BE2C (cell line): ENCODE measurements at regions not wholly inside any gene's neighbourhood (a gene's known extent, or its start where the extent isn't known, plus 50 kb on each side); places are given as distances from the start of the nearest gene placed in this dataset.

Experiments
- DNase-seq: peaks from one replicate; pipeline ENCODE4 v3.0.0-alpha.2; 2020
- H3K27me3 ChIP-seq: fragments of 250-450 bp; sonication (Bioruptor Pico); 2 replicates; pipeline ENCODE4 v1.5.1; 2020; ENCODE audit warnings: mild to moderate bottlenecking
- H3K36me3 ChIP-seq: fragments of 250-450 bp; sonication (Bioruptor Pico); 2 replicates; pipeline ENCODE4 v1.5.1; 2020; ENCODE audit warnings: mild to moderate bottlenecking
- H3K4me1 ChIP-seq: fragments of 250-450 bp; sonication (Bioruptor Pico); 2 replicates; pipeline ENCODE4 v1.5.1; 2020
- H3K4me3 ChIP-seq: 2 replicates; pipeline ENCODE4 v1.5.1; 2011; ENCODE audit warnings: low read depth, low read length
- H3K9me3 ChIP-seq: fragments of 250-450 bp; sonication (Bioruptor Pico); 2 replicates; pipeline ENCODE4 v1.5.1; 2020
- CTCF ChIP-seq: IDR thresholded peaks from 2 replicates; pipeline ENCODE4 v1.5.1; 2012; ENCODE audit warnings: mild to moderate bottlenecking, low read depth, low read length

DNA sequence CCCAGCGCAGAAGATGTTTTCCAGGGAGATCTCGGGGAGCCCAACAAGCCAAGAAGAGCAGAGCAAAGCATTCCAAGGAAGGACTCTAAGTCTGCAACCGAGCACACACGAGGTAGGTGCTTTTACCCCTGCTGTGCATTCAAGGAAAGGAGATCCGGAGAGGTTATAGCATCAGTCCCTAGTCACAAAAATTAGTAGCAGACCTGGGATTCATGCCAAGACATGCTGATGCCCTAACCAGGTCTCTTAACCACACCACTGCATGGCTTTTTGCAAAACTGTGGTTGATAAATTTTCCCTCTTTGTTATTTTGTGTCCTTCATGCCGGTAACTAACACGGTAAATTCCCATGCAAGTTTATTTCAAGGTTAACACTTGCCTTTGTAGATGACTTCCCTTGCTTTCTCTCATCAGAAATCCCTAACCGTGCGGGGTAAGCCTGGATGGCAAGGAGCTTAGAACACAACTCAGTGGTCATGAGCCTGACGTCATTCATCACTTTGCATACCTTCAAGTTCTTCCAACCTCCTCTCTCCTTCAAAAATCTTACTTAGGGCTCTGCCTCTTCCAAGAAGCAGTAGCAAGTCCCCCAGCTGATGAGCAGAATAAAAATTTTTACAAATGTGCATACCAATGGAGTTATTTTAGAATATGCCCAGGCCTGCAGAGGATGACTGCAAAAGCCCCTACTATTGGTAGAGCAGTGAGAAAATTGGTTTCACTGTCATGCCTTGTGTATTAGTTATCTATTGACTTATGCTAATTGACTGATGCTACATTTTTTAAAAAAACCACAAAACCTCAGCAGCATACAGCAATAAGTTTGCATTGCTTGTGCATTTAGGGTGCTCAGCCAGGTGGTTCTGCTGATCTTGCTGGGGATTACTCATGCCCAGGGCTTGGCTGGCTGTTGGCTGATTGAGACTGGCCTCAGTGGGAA lies 465.1 kb downstream of the MN1 start:
- TF ChIP-seq CTCF: no peak
- H3K9me3 ChIP-seq: peaks cover 4% of the 10 kb centered on the region; the same call in 1 of the 2 replicates
- no peaks in the 10 kb centered on the region for H3K27me3 ChIP-seq
- H3K4me3 ChIP-seq: no peak overlapping the region
- no peaks in the 10 kb centered on the region for H3K36me3 ChIP-seq
- no peak for DNase-seq
- no peaks in the 10 kb centered on the region for H3K4me1 ChIP-seq

DNA sequence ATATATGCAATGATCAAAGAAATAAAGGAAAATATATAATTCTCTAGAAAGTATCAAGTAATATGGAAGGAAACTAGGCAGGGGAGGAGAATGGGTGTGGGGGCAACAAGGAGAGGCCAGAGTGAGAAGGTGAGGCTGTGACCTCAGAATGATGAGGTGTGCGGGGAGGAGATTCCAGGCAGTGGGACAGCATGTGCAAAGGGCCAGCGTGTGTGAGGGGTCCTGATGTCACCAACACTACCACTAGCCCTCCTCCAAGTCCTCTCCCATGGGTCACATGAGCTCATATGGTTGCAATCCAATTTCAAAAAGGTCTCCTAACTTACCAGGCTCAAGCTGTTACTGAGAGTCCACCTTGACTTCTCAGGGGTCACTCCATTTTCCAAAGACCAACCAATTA lies 463.9 kb downstream of the MN1 start:
- no peak for TF ChIP-seq CTCF

GRCh38 chr22:27340047-27340446 lies 461.5 kb downstream of the MN1 start:
- H3K4me3 ChIP-seq: no peak overlapping the region
- no peaks in the 10 kb centered on the region for H3K4me1 ChIP-seq
- no peak for DNase-seq
- no peaks in the 10 kb centered on the region for H3K9me3 ChIP-seq
- H3K27me3 ChIP-seq: no peaks in the 10 kb centered on the region
- no peaks in the 10 kb centered on the region for H3K36me3 ChIP-seq
- no peak for TF ChIP-seq CTCF

More for the DNA sequence above, 463.9 kb downstream of the MN1 start:
- Histone ChIP-seq H3K27me3 (no peaks in the 10 kb centered on the region), H3K4me1 (no peaks in the 10 kb centered on the region), H3K4me3 (no peak overlapping the region), H3K9me3 (peaks cover 4% of the 10 kb centered on the region; the same call in 1 of the 2 replicates), H3K36me3 (no peaks in the 10 kb centered on the region)
- no peak for DNase-seq

DNA sequence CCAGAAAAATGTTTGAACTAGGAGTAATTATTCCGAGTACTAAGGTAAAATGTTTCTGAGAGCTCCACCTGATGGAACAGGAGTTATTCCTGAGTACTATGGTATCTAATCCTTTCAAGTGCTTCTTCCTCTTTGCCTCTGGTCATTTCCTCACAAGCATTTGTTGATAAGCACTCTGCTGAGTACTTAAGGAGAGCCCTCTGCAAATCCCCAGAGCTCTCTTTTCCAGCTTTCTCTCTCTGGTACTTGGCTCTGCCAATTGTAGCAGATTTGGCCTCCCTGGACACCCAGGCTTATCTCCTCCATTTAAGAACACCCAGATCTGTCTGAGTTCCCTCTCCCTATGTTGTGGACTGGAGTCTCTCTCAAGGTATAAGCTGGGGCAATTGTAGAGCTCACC lies 457.0 kb downstream of the MN1 start:
- Histone ChIP-seq H3K36me3 (no peaks in the 10 kb centered on the region), H3K9me3 (no peaks in the 10 kb centered on the region), H3K27me3 (no peaks in the 10 kb centered on the region), H3K4me1 (no peaks in the 10 kb centered on the region), H3K4me3 (no peak overlapping the region)
- TF ChIP-seq CTCF: no peak
- no peak for DNase-seq

- H3K9me3 ChIP-seq: no peaks in the 10 kb centered on the region
- DNase-seq: no peak
- no peaks in the 10 kb centered on the region for H3K4me1 ChIP-seq
- TF ChIP-seq CTCF: no peak
- H3K4me3 ChIP-seq: no peak overlapping the region
- H3K27me3 ChIP-seq: no peaks in the 10 kb centered on the region
- H3K36me3 ChIP-seq: no peaks in the 10 kb centered on the region
Measured at GRCh38 chr22:27345691-27346090, 455.9 kb downstream of the MN1 start.

- no peak for DNase-seq
- no peaks in the 10 kb centered on the region for H3K27me3 ChIP-seq
- no peaks in the 10 kb centered on the region for H3K9me3 ChIP-seq
- no peaks in the 10 kb centered on the region for H3K36me3 ChIP-seq
- H3K4me1 ChIP-seq: no peaks in the 10 kb centered on the region
- H3K4me3 ChIP-seq: no peak overlapping the region
- no peak for TF ChIP-seq CTCF
Measured at GRCh38 chr22:27347951-27348350, 453.6 kb downstream of the MN1 start.
